H9 (cell line): ENCODE measurements at regions not wholly inside any gene's neighbourhood (a gene's known extent, or its start where the extent isn't known, plus 50 kb on each side); places are given as distances from the start of the nearest gene placed in this dataset.

Source experiments
- DNase-seq: peaks from one replicate; pipeline ENCODE4 v3.0.0-alpha.2; 2017
- H2AFZ ChIP-seq: one replicate; pipeline ENCODE4 v1.6.1; 2013; ENCODE audit warnings: mild to moderate bottlenecking, low read length, control low read depth, moderate library complexity
- H2AK5ac ChIP-seq: 2 replicates; pipeline ENCODE4 v1.6.1; 2013; ENCODE audit warnings: low read length, control low read depth, mixed read lengths; ENCODE audit not compliant: insufficient read length
- H2BK120ac ChIP-seq: one replicate; pipeline ENCODE4 v1.6.1; 2013; ENCODE audit warnings: low read depth, mild to moderate bottlenecking, low read length, control low read depth, inconsistent platforms; ENCODE audit not compliant: poor library complexity, severe bottlenecking
- H2BK12ac ChIP-seq: 2 replicates; pipeline ENCODE4 v1.6.1; 2013; ENCODE audit warnings: low read length, control low read depth, mixed read lengths, low read depth; ENCODE audit not compliant: insufficient read length
- H2BK15ac ChIP-seq: 2 replicates; pipeline ENCODE4 v1.6.1; 2013; ENCODE audit warnings: low read depth, low read length, control low read depth
- H2BK20ac ChIP-seq: one replicate; pipeline ENCODE4 v1.6.1; 2013; ENCODE audit warnings: low read depth, mild to moderate bottlenecking, low read length, control low read depth, inconsistent platforms; ENCODE audit not compliant: poor library complexity, severe bottlenecking
- H2BK5ac ChIP-seq: 2 replicates; pipeline ENCODE4 v1.6.1; 2013; ENCODE audit warnings: low read length, control low read depth, mixed read lengths; ENCODE audit not compliant: insufficient read length
- H3K14ac ChIP-seq: 2 replicates; pipeline ENCODE4 v1.6.1; 2013; ENCODE audit warnings: low read length, control low read depth; ENCODE audit not compliant: insufficient read depth
- H3K18ac ChIP-seq: 2 replicates; pipeline ENCODE4 v1.6.1; 2013; ENCODE audit warnings: low read depth, mild to moderate bottlenecking, mixed read lengths, low read length, control low read depth; ENCODE audit not compliant: insufficient read length
- H3K23ac ChIP-seq: 2 replicates; pipeline ENCODE4 v1.6.1; 2013; ENCODE audit warnings: low read length, control low read depth, mixed read lengths, low read depth; ENCODE audit not compliant: insufficient read length
- H3K23me2 ChIP-seq: 2 replicates; pipeline ENCODE4 v1.6.1; 2013; ENCODE audit warnings: low read depth, mild to moderate bottlenecking, mixed read lengths, low read length, control low read depth; ENCODE audit not compliant: insufficient read length, poor library complexity, severe bottlenecking
- H3K27ac ChIP-seq: 2 replicates; pipeline ENCODE4 v1.5.1; 2013; ENCODE audit warnings: low read length, control low read depth, mixed read lengths, low read depth; ENCODE audit not compliant: insufficient read length
- H3K27me3 ChIP-seq: 2 replicates; pipeline ENCODE4 v1.6.1; 2013; ENCODE audit warnings: low read length, control low read depth, inconsistent platforms; ENCODE audit not compliant: insufficient read depth
- H3K4ac ChIP-seq: 2 replicates; pipeline ENCODE4 v1.6.1; 2013; ENCODE audit warnings: low read depth, mild to moderate bottlenecking, control low read depth, inconsistent platforms, low read length, moderate library complexity
- H3K4me1 ChIP-seq: 2 replicates; pipeline ENCODE4 v1.6.1; 2013; ENCODE audit warnings: low read length, control low read depth, inconsistent platforms; ENCODE audit not compliant: insufficient read depth
- H3K4me2 ChIP-seq: 2 replicates; pipeline ENCODE4 v1.6.1; 2013; ENCODE audit warnings: low read length, control low read depth, mixed read lengths; ENCODE audit not compliant: insufficient read length, insufficient read depth
- H3K56ac ChIP-seq: 2 replicates; pipeline ENCODE4 v1.6.1; 2013; ENCODE audit warnings: low read depth, mild to moderate bottlenecking, mixed read lengths, low read length, control low read depth; ENCODE audit not compliant: insufficient read length
- H3K79me1 ChIP-seq: 2 replicates; pipeline ENCODE4 v1.6.1; 2013; ENCODE audit warnings: low read depth, mild to moderate bottlenecking, moderate library complexity, low read length, control low read depth, inconsistent platforms; ENCODE audit not compliant: insufficient read depth, poor library complexity, severe bottlenecking
- H3K79me2 ChIP-seq: 2 replicates; pipeline ENCODE4 v1.6.1; 2013; ENCODE audit warnings: low read length, control low read depth, inconsistent platforms; ENCODE audit not compliant: insufficient read depth
- H3K9ac ChIP-seq: 2 replicates; pipeline ENCODE4 v1.6.1; 2013; ENCODE audit warnings: low read length, control low read depth, mixed read lengths; ENCODE audit not compliant: insufficient read length; ENCODE audit errors: extremely low read depth
- H3K9me3 ChIP-seq: one replicate; pipeline ENCODE4 v1.6.1; 2013; ENCODE audit warnings: low read depth, low read length, inconsistent platforms; ENCODE audit not compliant: control insufficient read depth
- H3T11ph ChIP-seq: one replicate; pipeline ENCODE4 v1.6.1; 2013; ENCODE audit warnings: mild to moderate bottlenecking, low read length, control low read depth, inconsistent platforms
- H4K20me1 ChIP-seq: one replicate; pipeline ENCODE4 v1.6.1; 2013; ENCODE audit not compliant: control insufficient read depth, insufficient read length, insufficient read depth
- H4K5ac ChIP-seq: 2 replicates; pipeline ENCODE4 v1.6.1; 2013; ENCODE audit warnings: low read depth, mild to moderate bottlenecking, mixed read lengths, low read length, control low read depth; ENCODE audit not compliant: insufficient read length
- H4K8ac ChIP-seq: replicated peaks from 2 replicates; pipeline ENCODE4 v1.6.1; 2013; ENCODE audit warnings: low read length, control low read depth, mixed read lengths, low read depth; ENCODE audit not compliant: insufficient read length
- H4K91ac ChIP-seq: 2 replicates; pipeline ENCODE4 v1.6.1; 2013; ENCODE audit warnings: low read depth, mild to moderate bottlenecking, moderate library complexity, mixed read lengths, low read length, control low read depth; ENCODE audit not compliant: insufficient read length
- H3K27ac Mint-ChIP-seq, 3 experiments: 2 replicates in 2 of 3; 3 replicates in 1 of 3; pipeline ENCODE4 v1.8.0; 2020 to 2021; ENCODE audit warnings: mixed read lengths in 3 of 3, mild to moderate bottlenecking in 1 of 3, moderate library complexity in 1 of 3
- H3K27me3 Mint-ChIP-seq: 2 replicates; pipeline ENCODE4 v1.8.0; 2021; ENCODE audit warnings: low read depth, mild to moderate bottlenecking, moderate library complexity, mixed read lengths
- H3K36me3 Mint-ChIP-seq, 3 experiments: 2 replicates in 2 of 3; 3 replicates in 1 of 3; pipeline ENCODE4 v1.8.0; 2020 to 2021; ENCODE audit warnings: low read depth in 3 of 3, mixed read lengths in 3 of 3; ENCODE audit not compliant: insufficient read depth in 1 of 3
- H3K4me1 Mint-ChIP-seq, 2 experiments: 2 replicates each; pipeline ENCODE4 v1.8.0; 2020; ENCODE audit warnings: mixed read lengths in 2 of 2
- H3K4me3 Mint-ChIP-seq, 2 experiments: 2 replicates in 1 of 2; 3 replicates in 1 of 2; pipeline ENCODE4 v1.8.0; 2020 to 2021; ENCODE audit warnings: mild to moderate bottlenecking in 2 of 2, mixed read lengths in 2 of 2, moderate library complexity in 1 of 2
- H3K9me3 Mint-ChIP-seq, 2 experiments: 2 replicates in 1 of 2; 3 replicates in 1 of 2; pipeline ENCODE4 v1.8.0; 2020; ENCODE audit warnings: mild to moderate bottlenecking in 2 of 2, mixed read lengths in 2 of 2, moderate library complexity in 1 of 2
- TF ChIP-seq, protein P1 (sequence below): fragments of 200-600 bp; sonication (generic); conservative IDR thresholded peaks from 3 replicates; pipeline ENCODE4 v1.8.0; 2021; ENCODE audit warnings: antibody characterized with exemption, mild to moderate bottlenecking

DNA sequence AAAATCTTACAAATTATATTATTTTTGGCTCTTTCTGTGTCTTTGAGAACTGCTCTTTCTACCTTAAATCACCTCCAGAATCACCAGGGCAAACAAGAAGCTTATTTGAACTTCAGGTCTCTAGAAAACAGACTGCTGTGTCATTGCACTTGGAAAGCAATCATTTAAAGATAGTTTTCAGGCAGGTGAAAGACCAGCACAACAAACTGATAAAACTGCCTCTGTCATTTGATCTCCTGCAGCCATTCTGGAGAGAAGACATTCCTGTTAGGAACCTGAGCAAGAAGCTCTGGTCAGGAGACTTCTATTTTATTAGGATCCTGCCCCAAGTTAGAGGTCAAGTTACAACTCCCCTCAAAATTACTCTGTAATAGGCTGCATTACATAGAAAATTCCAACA, 50.7 kb upstream of the AP4E1 start:
- Histone ChIP-seq H4K5ac (no peak overlapping the region), H2AK5ac (no peak overlapping the region), H3K14ac (no peak overlapping the region; the same call in 1 of the 2 replicates), H3K4me2 (no peak overlapping the region), H3K9ac (no peak overlapping the region), H3T11ph (no peak overlapping the region), H3K4ac (no peak overlapping the region), H3K23ac (no peak overlapping the region), H3K23me2 (no peaks in the 10 kb centered on the region), H4K91ac (no peak overlapping the region), H4K20me1 (no peaks in the 10 kb centered on the region), H3K18ac (no peak overlapping the region), H3K27ac (no peak overlapping the region), H4K8ac (no peak overlapping the region), H2BK120ac (no peak overlapping the region), H2BK12ac (no peak overlapping the region), H3K79me2 (no peaks in the 10 kb centered on the region), H2AFZ (no peak overlapping the region), H3K56ac (no peak overlapping the region), H3K4me1 (no peaks in the 10 kb centered on the region), H2BK15ac (no peak overlapping the region), H2BK20ac (no peak overlapping the region), H3K9me3 (no peaks in the 10 kb centered on the region), H3K79me1 (no peaks in the 10 kb centered on the region), H3K27me3 (no peaks in the 10 kb centered on the region), H2BK5ac (no peak overlapping the region)
- DNase-seq: no peak
- Mint-ChIP-seq H3K4me3 (no peak overlapping the region), H3K36me3 (no peaks in the 10 kb centered on the region), H3K4me1 (peaks cover 6 to 9% of the 10 kb centered on the region in 2 experiments; a peak in 3 of 4 replicates), H3K27ac (no peak overlapping the region; a peak in 1 of 7 replicates), H3K9me3 (no peaks in the 10 kb centered on the region), H3K27me3 (no peaks in the 10 kb centered on the region; the same call in 1 of the 2 replicates)
- TF ChIP-seq, protein P1, sequence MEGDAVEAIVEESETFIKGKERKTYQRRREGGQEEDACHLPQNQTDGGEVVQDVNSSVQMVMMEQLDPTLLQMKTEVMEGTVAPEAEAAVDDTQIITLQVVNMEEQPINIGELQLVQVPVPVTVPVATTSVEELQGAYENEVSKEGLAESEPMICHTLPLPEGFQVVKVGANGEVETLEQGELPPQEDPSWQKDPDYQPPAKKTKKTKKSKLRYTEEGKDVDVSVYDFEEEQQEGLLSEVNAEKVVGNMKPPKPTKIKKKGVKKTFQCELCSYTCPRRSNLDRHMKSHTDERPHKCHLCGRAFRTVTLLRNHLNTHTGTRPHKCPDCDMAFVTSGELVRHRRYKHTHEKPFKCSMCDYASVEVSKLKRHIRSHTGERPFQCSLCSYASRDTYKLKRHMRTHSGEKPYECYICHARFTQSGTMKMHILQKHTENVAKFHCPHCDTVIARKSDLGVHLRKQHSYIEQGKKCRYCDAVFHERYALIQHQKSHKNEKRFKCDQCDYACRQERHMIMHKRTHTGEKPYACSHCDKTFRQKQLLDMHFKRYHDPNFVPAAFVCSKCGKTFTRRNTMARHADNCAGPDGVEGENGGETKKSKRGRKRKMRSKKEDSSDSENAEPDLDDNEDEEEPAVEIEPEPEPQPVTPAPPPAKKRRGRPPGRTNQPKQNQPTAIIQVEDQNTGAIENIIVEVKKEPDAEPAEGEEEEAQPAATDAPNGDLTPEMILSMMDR: no peak
